Loucy (cell line): ENCODE measurements at regions not wholly inside any gene's neighbourhood (a gene's known extent, or its start where the extent isn't known, plus 50 kb on each side); places are given as distances from the start of the nearest gene placed in this dataset.

ENCODE experiments used
- CTCF ChIP-seq: fragments of 200-600 bp; sonication (generic); conservative IDR thresholded peaks from 2 replicates; pipeline ENCODE4 v1.5.1; 2014; ENCODE audit warnings: mild to moderate bottlenecking, antibody characterized with exemption, low read length
- EZH2phosphoT487 ChIP-seq: fragments of 200-600 bp; IDR thresholded peaks from 2 replicates; pipeline ENCODE4 v1.6.1; 2018; ENCODE audit warnings: antibody characterized with exemption, mild to moderate bottlenecking, moderate library complexity, borderline replicate concordance

GRCh38 chr5:166062094-166062493, 2229.4 kb upstream of the WWC1 start:
- TF ChIP-seq CTCF, result no peak
- no peak for TF ChIP-seq EZH2phosphoT487
